Lower leg skin (tissue), 3 donors: ENCODE measurements at regions not wholly inside any gene's neighbourhood (a gene's known extent, or its start where the extent isn't known, plus 50 kb on each side); places are given as distances from the start of the nearest gene placed in this dataset.

Experiments used
- POLR2A ChIP-seq, 2 donors: fragments of 450-650 bp; IDR thresholded peaks; one replicate each; pipeline ENCODE4 v1.6.1; 2016 to 2017; ENCODE audit warnings: antibody characterized with exemption in 2 of 2, mild to moderate bottlenecking in 1 of 2, moderate library complexity in 1 of 2
- TF ChIP-seq, protein P1 (sequence below), 3 donors: fragments of 450-650 bp; IDR thresholded peaks; one replicate each; pipeline ENCODE4 v1.5.1; 2016; ENCODE audit warnings: antibody characterized with exemption in 3 of 3, mild to moderate bottlenecking in 3 of 3, moderate library complexity in 2 of 3

DNA sequence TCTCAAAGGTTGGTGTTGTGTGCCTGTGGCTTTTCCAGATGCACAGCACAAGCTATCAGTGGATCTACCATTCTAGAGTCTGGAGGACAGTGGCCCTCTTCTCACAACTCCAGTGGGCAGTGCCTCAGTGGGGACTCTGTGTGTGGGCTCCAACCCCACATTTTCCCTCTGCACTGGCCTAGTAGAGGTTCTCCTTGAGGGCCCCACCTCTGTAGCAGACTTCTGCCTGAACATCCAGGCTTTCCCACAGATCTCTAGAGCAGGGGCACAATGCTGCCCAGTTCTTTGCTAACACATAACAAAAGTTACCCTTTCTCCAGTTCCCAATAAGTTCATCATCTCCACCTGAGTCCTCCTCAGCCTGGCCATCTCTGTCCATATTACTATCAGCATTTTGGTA lies 102.1 kb upstream of the ANKRD55 start:
- TF ChIP-seq, protein P1, sequence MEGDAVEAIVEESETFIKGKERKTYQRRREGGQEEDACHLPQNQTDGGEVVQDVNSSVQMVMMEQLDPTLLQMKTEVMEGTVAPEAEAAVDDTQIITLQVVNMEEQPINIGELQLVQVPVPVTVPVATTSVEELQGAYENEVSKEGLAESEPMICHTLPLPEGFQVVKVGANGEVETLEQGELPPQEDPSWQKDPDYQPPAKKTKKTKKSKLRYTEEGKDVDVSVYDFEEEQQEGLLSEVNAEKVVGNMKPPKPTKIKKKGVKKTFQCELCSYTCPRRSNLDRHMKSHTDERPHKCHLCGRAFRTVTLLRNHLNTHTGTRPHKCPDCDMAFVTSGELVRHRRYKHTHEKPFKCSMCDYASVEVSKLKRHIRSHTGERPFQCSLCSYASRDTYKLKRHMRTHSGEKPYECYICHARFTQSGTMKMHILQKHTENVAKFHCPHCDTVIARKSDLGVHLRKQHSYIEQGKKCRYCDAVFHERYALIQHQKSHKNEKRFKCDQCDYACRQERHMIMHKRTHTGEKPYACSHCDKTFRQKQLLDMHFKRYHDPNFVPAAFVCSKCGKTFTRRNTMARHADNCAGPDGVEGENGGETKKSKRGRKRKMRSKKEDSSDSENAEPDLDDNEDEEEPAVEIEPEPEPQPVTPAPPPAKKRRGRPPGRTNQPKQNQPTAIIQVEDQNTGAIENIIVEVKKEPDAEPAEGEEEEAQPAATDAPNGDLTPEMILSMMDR (IDR thresholded peaks at IDR 0.05): no peak
- no peak for TF ChIP-seq POLR2A (IDR thresholded peaks at IDR 0.05)
